ENCODE measurements at regions not wholly inside any gene's neighbourhood (a gene's known extent, or its start where the extent isn't known, plus 50 kb on each side); places are given as distances from the start of the nearest gene placed in this dataset.

GRCh38 chr2:57534358-57534757 lies 512.2 kb upstream of the VRK2 start (continued):
- TF ChIP-seq MAX (IDR thresholded peaks at IDR 0.05) = no peak
- TF ChIP-seq PHF8 (conservative IDR thresholded peaks at IDR 0.05; ENCODE audit: low read depth, low read length) = no peak
- no peak for TF ChIP-seq CREB1 (IDR thresholded peaks at IDR 0.05)
- no peak for TF ChIP-seq HDAC2 (IDR thresholded peaks at IDR 0.05; ENCODE audit: borderline replicate concordance in 1 of 2, low read depth in 2 of 2, low read length in 2 of 2)
- no peak for TF ChIP-seq JUND (IDR thresholded peaks at IDR 0.05; ENCODE audit: low read length)

Data from H1 (cell line).